GM23338 (cell line): ENCODE measurements at regions not wholly inside any gene's neighbourhood (a gene's known extent, or its start where the extent isn't known, plus 50 kb on each side); places are given as distances from the start of the nearest gene placed in this dataset.

Experiments
- CREB1 ChIP-seq: fragments of 250-450 bp; sonication (Bioruptor Pico); IDR thresholded peaks from 2 replicates; pipeline ENCODE4 v1.5.0; 2020; ENCODE audit warnings: low read depth, mild to moderate bottlenecking, moderate library complexity
- CTCF ChIP-seq, 2 experiments: fragments of 200-600 bp in 1 of 2; sonication (generic) in 1 of 2; conservative IDR thresholded peaks; 2 replicates each; pipeline versions ENCODE4 v1.5.1 to v1.6.1; 2016 to 2017; ENCODE audit warnings: antibody characterized with exemption in 2 of 2, low read depth in 2 of 2, mild to moderate bottlenecking in 2 of 2, moderate library complexity in 1 of 2
- EZH2 ChIP-seq: fragments of 200-600 bp; sonication (generic); IDR thresholded peaks from one replicate; pipeline ENCODE4 v1.8.0; 2017; ENCODE audit warnings: antibody characterized with exemption, mild to moderate bottlenecking, low read depth; ENCODE audit not compliant: unreplicated experiment
- EZH2phosphoT487 ChIP-seq: fragments of 200-600 bp; sonication (generic); IDR thresholded peaks from one replicate; pipeline ENCODE4 v1.8.1; 2018; ENCODE audit warnings: antibody characterized with exemption; ENCODE audit not compliant: unreplicated experiment
- JUNB ChIP-seq: IDR thresholded peaks from one replicate; pipeline ENCODE4 v1.6.1; 2016; ENCODE audit warnings: antibody characterized with exemption; ENCODE audit not compliant: unreplicated experiment
- NANOG ChIP-seq: IDR thresholded peaks from 2 replicates; pipeline ENCODE4 v1.6.1; 2016; ENCODE audit warnings: antibody characterized with exemption, borderline replicate concordance
- POLR2AphosphoS5 ChIP-seq: IDR thresholded peaks from 2 replicates; pipeline ENCODE4 v1.6.1; 2016; ENCODE audit warnings: antibody characterized with exemption, low read depth
- TF ChIP-seq, protein P1 (sequence below): IDR thresholded peaks from one replicate; pipeline ENCODE4 v1.6.1; 2018; ENCODE audit warnings: antibody characterized with exemption; ENCODE audit not compliant: unreplicated experiment
- TF ChIP-seq, protein P2 (sequence below): fragments of 250-450 bp; sonication (Bioruptor Pico); IDR thresholded peaks from 2 replicates; pipeline ENCODE4 v1.5.0; 2020; ENCODE audit warnings: mild to moderate bottlenecking, moderate library complexity
- TF ChIP-seq, protein P3 (sequence below): IDR thresholded peaks from 2 replicates; pipeline ENCODE4 v1.6.1; 2016; ENCODE audit warnings: antibody characterized with exemption

DNA sequence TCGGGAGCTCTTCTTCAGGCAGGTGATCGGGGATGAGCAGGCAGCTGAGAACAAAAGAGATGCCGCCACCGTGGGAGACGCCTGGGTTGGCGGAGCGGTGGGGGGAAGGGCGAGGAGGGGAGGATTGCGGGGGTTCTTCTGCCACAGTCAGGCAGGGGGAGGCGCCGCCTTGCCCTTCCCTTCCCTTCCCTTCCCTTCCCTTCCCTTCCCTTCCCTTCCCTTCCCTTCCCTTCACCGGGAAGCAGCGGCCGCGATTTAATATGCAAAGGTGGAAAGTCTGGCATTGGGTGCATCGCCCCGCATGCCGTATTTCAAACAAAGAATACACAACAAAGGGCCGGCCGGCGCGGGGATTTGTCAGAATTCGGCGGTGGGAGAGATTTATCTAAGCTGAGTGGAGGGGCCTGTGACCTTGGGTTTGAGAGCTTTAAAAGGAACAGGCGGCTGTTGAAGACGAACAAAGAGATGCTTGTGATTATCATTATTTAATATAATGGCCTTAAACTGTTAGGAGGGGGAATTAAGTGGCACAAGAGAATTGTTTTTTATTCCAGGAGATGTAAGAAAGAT is 262.3 kb upstream of the TNRC6C start:
- TF ChIP-seq CTCF (conservative IDR thresholded peaks at IDR 0.05; ENCODE audit: low read depth in 2 of 2) = no peak
- TF ChIP-seq, protein P1, sequence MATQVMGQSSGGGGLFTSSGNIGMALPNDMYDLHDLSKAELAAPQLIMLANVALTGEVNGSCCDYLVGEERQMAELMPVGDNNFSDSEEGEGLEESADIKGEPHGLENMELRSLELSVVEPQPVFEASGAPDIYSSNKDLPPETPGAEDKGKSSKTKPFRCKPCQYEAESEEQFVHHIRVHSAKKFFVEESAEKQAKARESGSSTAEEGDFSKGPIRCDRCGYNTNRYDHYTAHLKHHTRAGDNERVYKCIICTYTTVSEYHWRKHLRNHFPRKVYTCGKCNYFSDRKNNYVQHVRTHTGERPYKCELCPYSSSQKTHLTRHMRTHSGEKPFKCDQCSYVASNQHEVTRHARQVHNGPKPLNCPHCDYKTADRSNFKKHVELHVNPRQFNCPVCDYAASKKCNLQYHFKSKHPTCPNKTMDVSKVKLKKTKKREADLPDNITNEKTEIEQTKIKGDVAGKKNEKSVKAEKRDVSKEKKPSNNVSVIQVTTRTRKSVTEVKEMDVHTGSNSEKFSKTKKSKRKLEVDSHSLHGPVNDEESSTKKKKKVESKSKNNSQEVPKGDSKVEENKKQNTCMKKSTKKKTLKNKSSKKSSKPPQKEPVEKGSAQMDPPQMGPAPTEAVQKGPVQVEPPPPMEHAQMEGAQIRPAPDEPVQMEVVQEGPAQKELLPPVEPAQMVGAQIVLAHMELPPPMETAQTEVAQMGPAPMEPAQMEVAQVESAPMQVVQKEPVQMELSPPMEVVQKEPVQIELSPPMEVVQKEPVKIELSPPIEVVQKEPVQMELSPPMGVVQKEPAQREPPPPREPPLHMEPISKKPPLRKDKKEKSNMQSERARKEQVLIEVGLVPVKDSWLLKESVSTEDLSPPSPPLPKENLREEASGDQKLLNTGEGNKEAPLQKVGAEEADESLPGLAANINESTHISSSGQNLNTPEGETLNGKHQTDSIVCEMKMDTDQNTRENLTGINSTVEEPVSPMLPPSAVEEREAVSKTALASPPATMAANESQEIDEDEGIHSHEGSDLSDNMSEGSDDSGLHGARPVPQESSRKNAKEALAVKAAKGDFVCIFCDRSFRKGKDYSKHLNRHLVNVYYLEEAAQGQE = no peak
- no peak for TF ChIP-seq POLR2AphosphoS5
- TF ChIP-seq EZH2phosphoT487 = no peak
- no peak for TF ChIP-seq JUNB
- TF ChIP-seq CREB1 (CRISPR knock-in tag) = no peak
- no peak for TF ChIP-seq EZH2
- TF ChIP-seq, protein P2, sequence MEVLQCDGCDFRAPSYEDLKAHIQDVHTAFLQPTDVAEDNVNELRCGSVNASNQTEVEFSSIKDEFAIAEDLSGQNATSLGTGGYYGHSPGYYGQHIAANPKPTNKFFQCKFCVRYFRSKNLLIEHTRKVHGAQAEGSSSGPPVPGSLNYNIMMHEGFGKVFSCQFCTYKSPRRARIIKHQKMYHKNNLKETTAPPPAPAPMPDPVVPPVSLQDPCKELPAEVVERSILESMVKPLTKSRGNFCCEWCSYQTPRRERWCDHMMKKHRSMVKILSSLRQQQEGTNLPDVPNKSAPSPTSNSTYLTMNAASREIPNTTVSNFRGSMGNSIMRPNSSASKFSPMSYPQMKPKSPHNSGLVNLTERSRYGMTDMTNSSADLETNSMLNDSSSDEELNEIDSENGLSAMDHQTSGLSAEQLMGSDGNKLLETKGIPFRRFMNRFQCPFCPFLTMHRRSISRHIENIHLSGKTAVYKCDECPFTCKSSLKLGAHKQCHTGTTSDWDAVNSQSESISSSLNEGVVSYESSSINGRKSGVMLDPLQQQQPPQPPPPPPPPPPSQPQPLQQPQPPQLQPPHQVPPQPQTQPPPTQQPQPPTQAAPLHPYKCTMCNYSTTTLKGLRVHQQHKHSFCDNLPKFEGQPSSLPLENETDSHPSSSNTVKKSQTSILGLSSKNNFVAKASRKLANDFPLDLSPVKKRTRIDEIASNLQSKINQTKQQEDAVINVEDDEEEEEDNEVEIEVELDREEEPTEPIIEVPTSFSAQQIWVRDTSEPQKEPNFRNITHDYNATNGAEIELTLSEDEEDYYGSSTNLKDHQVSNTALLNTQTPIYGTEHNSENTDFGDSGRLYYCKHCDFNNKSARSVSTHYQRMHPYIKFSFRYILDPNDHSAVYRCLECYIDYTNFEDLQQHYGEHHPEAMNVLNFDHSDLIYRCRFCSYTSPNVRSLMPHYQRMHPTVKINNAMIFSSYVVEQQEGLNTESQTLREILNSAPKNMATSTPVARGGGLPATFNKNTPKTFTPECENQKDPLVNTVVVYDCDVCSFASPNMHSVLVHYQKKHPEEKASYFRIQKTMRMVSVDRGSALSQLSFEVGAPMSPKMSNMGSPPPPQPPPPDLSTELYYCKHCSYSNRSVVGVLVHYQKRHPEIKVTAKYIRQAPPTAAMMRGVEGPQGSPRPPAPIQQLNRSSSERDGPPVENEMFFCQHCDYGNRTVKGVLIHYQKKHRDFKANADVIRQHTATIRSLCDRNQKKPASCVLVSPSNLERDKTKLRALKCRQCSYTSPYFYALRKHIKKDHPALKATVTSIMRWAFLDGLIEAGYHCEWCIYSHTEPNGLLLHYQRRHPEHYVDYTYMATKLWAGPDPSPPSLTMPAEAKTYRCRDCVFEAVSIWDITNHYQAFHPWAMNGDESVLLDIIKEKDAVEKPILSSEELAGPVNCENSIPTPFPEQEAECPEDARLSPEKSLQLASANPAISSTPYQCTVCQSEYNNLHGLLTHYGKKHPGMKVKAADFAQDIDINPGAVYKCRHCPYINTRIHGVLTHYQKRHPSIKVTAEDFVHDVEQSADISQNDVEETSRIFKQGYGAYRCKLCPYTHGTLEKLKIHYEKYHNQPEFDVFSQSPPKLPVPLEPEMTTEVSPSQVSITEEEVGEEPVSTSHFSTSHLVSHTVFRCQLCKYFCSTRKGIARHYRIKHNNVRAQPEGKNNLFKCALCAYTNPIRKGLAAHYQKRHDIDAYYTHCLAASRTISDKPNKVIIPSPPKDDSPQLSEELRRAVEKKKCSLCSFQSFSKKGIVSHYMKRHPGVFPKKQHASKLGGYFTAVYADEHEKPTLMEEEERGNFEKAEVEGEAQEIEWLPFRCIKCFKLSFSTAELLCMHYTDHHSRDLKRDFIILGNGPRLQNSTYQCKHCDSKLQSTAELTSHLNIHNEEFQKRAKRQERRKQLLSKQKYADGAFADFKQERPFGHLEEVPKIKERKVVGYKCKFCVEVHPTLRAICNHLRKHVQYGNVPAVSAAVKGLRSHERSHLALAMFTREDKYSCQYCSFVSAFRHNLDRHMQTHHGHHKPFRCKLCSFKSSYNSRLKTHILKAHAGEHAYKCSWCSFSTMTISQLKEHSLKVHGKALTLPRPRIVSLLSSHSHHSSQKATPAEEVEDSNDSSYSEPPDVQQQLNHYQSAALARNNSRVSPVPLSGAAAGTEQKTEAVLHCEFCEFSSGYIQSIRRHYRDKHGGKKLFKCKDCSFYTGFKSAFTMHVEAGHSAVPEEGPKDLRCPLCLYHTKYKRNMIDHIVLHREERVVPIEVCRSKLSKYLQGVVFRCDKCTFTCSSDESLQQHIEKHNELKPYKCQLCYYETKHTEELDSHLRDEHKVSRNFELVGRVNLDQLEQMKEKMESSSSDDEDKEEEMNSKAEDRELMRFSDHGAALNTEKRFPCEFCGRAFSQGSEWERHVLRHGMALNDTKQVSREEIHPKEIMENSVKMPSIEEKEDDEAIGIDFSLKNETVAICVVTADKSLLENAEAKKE (CRISPR knock-in tag) = no peak
- TF ChIP-seq NANOG = no peak
- TF ChIP-seq, protein P3, sequence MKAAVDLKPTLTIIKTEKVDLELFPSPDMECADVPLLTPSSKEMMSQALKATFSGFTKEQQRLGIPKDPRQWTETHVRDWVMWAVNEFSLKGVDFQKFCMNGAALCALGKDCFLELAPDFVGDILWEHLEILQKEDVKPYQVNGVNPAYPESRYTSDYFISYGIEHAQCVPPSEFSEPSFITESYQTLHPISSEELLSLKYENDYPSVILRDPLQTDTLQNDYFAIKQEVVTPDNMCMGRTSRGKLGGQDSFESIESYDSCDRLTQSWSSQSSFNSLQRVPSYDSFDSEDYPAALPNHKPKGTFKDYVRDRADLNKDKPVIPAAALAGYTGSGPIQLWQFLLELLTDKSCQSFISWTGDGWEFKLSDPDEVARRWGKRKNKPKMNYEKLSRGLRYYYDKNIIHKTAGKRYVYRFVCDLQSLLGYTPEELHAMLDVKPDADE = no peak
